Activated gamma-delta T cell treated with Interleukin-2 at 50 U/mL for 16 hours (primary cell): ENCODE measurements at regions not wholly inside any gene's neighbourhood (a gene's known extent, or its start where the extent isn't known, plus 50 kb on each side); places are given as distances from the start of the nearest gene placed in this dataset.

ENCODE experiments used
- DNase-seq: peaks from one replicate; pipeline ENCODE4 v3.0.0-alpha.2; 2020

- DNase-seq = no peak
Measured at GRCh38 chr12:107480836-107481608, 204.6 kb upstream of the PWP1 start.

- DNase-seq = no peak
Measured at GRCh38 chr12:107484230-107484629, 201.4 kb upstream of the PWP1 start.

GRCh38 chr12:107484941-107485340, 200.7 kb upstream of the PWP1 start:
- DNase-seq = no peak

DNA sequence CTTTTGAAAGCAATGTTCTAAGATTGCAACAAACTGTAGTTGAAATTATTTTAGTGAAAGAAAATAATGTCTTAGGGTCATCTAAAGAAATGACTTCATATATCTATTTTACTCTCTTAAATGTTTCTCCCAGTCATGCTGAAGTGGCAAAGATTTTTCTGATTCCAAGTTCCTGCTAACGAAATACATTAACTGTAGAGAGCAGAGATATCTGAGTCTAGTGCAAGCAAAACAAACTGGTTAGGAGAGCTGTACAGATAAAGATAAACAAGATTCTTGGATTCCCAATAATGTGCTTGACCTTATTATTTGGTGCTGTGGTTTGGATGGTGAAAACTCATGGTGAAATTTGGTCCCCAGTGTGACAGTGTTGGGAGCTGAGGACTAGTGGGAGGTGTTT, 199.9 kb upstream of the PWP1 start:
- no peak for DNase-seq

DNA sequence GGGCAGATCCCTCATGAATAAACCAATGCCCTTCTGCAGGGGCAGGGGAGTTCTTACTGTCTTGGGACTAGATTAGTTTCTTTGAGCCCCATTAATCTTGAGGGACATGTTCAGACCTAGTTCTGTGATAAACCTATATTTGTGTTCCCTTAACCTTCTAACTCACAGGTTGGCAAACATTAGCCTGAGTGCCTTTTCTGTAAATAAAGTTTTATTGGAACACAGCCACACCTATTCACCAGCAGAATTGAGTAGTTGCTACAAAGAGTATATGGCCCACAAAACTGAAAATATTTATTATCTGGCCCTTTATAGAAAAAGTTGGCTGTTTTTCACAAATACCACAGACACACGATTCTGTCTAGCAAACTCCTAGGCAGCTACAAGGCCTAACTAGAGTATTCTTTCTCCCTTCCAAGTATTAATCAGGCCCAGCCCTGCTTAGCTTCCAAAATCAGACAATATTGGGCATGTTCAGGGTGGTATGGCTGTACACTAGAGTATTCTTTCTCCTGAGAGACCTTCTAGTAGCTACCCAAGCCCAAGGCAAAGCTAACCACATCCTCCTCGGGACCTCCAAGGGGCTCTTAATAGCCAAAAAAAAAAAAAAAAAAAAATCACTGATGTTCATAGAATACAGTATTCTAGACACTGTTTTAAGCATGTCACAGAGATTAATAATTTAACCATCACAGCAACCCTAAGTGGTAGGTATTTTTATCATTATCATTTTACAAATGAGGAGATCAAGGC, 199.3 kb upstream of the PWP1 start:
- DNase-seq = no peak

GRCh38 chr12:107487011-107487680, 198.5 kb upstream of the PWP1 start:
- no peak for DNase-seq

GRCh38 chr12:107488666-107489065, 196.9 kb upstream of the PWP1 start:
- no peak for DNase-seq

- no peak for DNase-seq
Measured at GRCh38 chr12:107490010-107490409, 195.6 kb upstream of the PWP1 start.

DNA sequence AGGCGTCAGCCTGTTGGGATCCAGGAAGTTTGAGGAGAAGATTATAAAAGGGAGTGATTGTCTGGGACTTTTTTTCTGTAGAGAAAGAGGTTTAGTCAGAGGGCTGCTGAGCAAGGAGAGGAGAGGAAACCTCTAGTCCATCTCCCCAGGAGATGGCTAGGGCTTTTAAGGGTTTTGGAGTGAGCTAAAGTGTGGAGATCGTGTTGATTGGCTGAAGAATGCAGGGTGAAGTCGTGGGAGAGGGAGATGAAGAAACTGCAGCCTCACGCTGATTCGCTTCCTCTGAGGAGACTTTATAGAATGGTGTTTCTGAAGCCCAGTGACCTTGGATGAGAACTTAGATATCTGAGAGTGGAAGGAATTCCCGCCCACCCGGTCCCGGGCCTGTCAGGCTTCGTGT, 193.7 kb upstream of the PWP1 start:
- DNase-seq = no peak

GRCh38 chr12:107492393-107493134, 193.0 kb upstream of the PWP1 start:
- DNase-seq = no peak

DNA sequence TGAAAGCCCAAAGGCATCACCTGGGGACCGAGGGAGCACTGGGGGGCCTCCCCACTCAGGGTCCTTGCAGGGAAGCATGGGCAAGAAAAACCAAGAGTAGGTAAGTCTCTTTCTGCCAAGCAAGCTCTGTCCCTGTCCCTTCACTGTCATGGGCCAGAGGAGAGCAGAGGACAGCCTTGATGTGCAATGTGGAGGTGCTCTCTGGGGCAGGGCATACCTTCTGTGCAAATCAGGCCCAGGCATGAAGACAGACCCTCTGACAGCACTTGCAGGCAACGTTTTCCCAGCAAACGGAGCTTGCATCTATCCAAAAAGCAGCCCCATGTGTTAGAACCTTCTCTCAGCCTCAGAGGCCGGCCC, 192.5 kb upstream of the PWP1 start:
- DNase-seq = no peak

DNA sequence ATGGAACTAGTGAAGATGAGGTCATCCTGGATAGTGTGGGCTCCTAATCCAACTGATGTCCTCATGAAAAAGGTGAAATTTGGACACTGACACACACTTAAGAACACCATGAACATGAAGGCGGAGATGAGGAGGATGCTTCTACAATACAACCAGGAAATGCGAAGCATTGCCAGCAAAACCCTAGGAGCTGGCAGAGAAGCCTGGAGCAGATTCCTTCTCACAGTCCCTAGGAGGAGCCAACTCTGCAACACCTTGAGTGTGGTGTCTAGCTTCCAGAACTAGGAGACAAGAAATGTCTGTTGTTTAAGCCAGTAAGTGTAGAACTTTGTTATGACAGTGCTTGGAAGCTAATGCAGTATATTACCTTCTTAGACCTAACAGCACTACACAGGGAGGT, 191.9 kb upstream of the PWP1 start:
- DNase-seq = no peak

DNA sequence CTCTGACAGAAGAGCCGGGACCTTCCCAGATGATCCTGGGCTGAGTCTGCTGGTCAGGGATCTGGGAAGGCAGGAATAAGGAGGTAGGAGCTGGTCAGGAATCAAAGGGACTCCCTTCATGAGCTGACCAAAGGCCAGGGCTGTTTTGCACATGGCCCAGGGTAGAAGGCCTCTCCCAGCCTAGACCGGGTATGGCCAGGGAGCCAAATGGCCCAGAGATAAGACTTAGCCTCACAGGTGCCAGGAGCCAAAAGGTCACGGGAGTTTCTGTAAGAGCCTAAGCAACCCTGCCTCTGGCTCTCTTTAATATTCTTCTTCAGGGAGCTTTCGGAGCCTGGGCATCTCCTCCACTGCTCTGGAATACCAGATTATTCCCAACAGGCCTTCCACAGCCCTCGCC, 191.3 kb upstream of the PWP1 start:
- DNase-seq = no peak

- no peak for DNase-seq
Measured at GRCh38 chr12:107495604-107496003, 190.0 kb upstream of the PWP1 start.

DNA sequence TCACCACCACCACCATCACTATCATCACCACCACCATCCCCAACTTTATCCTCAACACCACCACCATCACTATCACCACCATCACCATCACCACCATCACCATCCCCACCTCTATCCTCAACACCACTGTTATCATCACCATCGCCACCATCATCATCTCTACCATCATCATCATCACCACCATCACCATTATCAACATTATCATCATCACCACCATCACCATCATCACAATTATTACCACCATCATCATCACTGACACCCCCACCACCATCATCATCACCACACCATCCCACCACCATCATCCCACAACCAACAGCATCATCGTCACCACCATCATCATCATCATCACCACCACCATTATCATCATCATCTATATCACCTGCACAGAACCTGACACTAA, 188.4 kb upstream of the PWP1 start:
- no peak for DNase-seq

GRCh38 chr12:107500307-107500706, 185.3 kb upstream of the PWP1 start:
- no peak for DNase-seq

DNA sequence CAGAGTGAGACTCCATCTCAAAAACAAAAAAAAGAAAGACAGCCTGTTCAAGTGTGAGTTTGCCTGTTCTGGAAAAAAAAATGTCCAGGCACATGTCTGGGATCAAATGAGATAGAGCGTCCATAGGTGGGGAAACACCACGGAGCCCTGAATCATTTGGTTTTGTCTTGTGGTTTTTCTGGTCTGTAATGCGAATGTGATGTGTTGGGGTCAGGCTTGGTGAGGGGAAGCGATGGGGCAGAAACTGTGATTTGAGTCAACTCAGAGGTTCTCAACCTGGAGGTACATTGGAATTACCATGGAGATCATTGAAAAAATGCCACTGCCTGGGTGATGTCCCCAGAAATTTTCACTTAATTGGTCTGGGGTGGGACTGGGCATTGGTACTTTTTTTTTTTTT, 183.9 kb upstream of the PWP1 start:
- no peak for DNase-seq

GRCh38 chr12:107503129-107503855, 182.3 kb upstream of the PWP1 start:
- no peak for DNase-seq

DNA sequence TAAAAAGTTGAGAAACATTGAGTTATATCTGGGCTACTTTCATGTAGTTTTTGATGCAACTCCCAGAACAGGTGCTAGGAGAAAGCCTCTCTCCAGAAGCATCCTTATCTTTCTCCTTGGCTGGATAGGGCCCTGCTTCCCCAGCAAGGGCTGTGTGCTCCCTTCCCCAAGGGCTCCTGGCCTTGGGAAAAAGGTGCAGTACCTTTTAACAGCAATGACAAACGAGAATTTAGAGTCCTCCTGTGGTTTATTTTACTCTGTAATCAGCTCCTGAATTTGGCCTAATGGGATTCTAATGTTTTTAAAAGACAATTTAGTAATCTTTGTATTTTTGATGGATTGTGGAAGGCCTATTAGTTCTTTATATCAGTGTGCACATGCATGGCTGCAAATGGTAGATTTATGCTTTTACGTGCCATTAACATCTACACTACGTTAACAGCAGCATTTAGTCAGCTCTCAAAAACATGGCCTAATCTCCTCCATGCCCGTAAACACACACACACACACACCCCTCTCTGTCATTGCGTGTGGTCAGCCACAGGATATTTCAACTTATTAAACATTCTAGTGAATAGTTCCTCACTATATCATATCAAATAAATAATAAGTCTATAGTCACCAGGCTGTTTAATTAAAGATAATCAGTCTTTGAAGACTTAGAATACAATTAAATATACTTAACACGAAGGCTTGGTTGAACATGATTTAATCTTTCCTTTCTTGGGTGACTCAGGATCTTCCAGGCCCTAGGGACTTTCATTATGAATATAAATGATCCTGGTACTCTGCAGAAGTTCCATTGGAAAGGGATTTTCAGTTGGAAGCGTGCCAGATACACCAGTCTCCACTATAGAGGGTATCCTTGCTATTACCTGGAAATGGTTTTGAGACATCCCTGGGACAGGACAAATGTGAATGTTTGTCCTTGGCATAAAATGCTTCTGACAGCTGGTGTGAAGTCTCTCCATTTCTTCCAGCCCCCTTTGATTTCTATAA, 181.4 kb upstream of the PWP1 start:
- DNase-seq = no peak

DNA sequence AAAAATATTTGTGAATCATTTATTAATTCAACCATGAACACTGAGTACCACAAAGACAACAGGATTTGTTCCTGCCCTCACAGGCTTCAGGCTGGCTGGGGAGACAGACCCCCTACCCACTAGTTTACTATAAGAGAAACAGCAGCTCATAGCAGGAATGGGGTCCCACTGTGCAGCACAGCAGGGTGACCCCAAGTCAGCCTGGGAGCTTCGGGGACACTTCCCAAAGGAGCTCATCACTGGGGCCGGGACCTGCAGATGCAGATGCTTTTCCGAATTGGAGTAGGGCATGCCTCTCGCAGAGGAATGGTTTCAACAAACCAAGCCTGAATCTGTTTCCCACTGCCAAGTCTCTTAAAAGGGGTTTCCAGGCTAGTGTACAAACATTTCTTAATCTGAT, 176.2 kb upstream of the PWP1 start:
- DNase-seq = no peak

DNA sequence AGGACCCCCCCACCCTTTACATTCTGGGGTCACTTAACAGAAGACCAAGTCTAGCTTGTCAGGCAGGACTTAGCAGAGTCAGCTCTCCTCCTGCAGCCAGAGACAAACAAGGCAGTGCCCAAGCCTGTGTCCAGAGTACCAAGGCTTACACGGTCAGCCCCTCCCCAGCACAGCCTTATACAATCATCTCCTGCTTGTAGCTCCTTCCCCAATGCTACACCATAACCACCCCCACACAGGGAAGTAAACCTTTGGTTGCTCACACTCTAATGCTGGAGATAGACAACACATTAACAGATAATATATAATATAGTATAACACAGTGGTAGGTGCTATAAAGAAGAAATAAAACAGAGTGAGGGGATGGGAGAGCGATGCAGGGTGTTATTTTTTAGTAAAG, 175.4 kb upstream of the PWP1 start:
- no peak for DNase-seq
